ENCODE measurements at regions not wholly inside any gene's neighbourhood (a gene's known extent, or its start where the extent isn't known, plus 50 kb on each side); places are given as distances from the start of the nearest gene placed in this dataset.

GRCh38 chr21:19781881-19782652, 1216.1 kb upstream of the NCAM2 start:
- no peak for DNase-seq (ENCODE audit: low read depth)
- H3K4me3 ChIP-seq (ENCODE audit: control insufficient read depth, low read depth, low read length), result no peak overlapping the region
- TF ChIP-seq CTCF (IDR thresholded peaks at IDR 0.05; ENCODE audit: control insufficient read depth, insufficient read depth, low read depth, low read length, missing control alignments), result no peak

GRCh38 chr21:19785941-19786340, 1212.3 kb upstream of the NCAM2 start:
- TF ChIP-seq CTCF (IDR thresholded peaks at IDR 0.05; ENCODE audit: control insufficient read depth, insufficient read depth, low read depth, low read length, missing control alignments), result no peak
- H3K4me3 ChIP-seq (ENCODE audit: control insufficient read depth, low read depth, low read length), result no peak overlapping the region
- DNase-seq (ENCODE audit: low read depth), result no peak

GRCh38 chr21:19792004-19792403, 1206.2 kb upstream of the NCAM2 start:
- no peak overlapping the region for H3K4me3 ChIP-seq (ENCODE audit: control insufficient read depth, low read depth, low read length)

GRCh38 chr21:19807201-19807600, 1191.0 kb upstream of the NCAM2 start:
- TF ChIP-seq CTCF (IDR thresholded peaks at IDR 0.05; ENCODE audit: control insufficient read depth, insufficient read depth, low read depth, low read length, missing control alignments), result no peak
- DNase-seq (ENCODE audit: low read depth), result no peak
- H3K4me3 ChIP-seq (ENCODE audit: control insufficient read depth, low read depth, low read length), result no peak overlapping the region

More at GRCh38 chr21:19792004-19792403, 1206.2 kb upstream of the NCAM2 start:
- DNase-seq (ENCODE audit: low read depth), result no peak
- TF ChIP-seq CTCF (IDR thresholded peaks at IDR 0.05; ENCODE audit: control insufficient read depth, insufficient read depth, low read depth, low read length, missing control alignments), result no peak

- no peak for TF ChIP-seq CTCF (IDR thresholded peaks at IDR 0.05; ENCODE audit: control insufficient read depth, insufficient read depth, low read depth, low read length, missing control alignments)
- DNase-seq (ENCODE audit: low read depth), result no peak
- H3K4me3 ChIP-seq (ENCODE audit: control insufficient read depth, low read depth, low read length), result no peak overlapping the region
Observed at GRCh38 chr21:19810779-19811178, 1187.4 kb upstream of the NCAM2 start.

- no peak for TF ChIP-seq CTCF (IDR thresholded peaks at IDR 0.05; ENCODE audit: control insufficient read depth, insufficient read depth, low read depth, low read length, missing control alignments)
- no peak overlapping the region for H3K4me3 ChIP-seq (ENCODE audit: control insufficient read depth, low read depth, low read length)
- DNase-seq (ENCODE audit: low read depth), result no peak
Observed at GRCh38 chr21:19830446-19830845, 1167.8 kb upstream of the NCAM2 start.
